ENCODE measurements at regions not wholly inside any gene's neighbourhood (a gene's known extent, or its start where the extent isn't known, plus 50 kb on each side); places are given as distances from the start of the nearest gene placed in this dataset.

DNA sequence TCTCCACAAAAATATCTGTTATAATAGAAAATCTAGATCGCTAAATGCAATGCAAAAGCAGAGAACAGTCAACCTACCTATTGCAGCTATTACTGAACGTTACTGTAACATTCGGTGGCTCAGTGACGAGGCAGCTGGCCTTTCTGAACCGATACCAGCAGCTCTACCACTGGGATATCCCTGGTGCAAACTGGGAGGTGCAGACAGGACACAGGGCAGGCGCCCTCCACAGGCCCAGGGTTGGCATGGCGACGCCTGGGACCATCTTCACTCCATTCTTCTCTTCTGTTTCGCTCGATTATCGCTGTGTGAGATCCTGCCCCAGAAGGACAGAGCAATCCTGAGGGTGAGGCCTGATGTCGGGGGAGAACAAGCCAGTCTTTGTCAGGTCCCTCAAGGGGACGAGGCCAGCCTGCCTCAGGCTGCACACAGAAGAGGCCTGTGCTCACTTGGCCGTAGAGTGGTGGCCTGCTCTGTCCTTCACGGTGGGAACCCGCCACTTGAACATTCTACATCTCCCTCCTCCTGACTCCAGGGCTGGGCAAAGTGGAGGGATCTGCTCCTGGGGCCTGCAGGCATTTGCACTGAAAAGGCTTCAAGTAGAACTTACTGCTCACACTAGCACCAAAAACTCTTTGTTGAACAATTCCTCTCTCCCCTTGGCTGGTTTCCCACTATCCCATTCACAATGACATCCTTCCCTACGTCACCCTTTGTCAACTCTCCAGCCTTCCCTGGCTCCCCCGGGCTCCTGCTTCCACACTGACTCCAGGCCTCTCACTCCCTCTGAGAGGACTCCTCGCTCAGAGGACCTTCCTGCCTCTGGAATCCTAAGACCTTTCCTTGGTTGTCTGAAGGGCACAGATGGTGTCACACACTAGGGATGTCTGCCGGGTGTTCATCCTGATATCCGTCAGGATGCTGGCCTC, 49.7 kb downstream of the CYRIA start:
- Histone ChIP-seq H3K4me1 (ENCODE audit: insufficient read depth, low read length) (no peaks in the 10 kb centered on the region), H3K9me3 (ENCODE audit: low read length) (no peaks in the 10 kb centered on the region), H3K27me3 (ENCODE audit: insufficient read depth, low read length, poor library complexity, severe bottlenecking) (no peaks in the 10 kb centered on the region), H3K27ac (ENCODE audit: low read depth, low read length) (no peak overlapping the region), H3K4me3 (ENCODE audit: low read length) (no peak overlapping the region), H3K36me3 (ENCODE audit: insufficient read depth, low read length) (no peaks in the 10 kb centered on the region)
- CTCF ChIA-PET = no interaction called here
- no peak overlapping the region for H3K4me3 Mint-ChIP-seq
- H3K27me3 Mint-ChIP-seq = peaks cover 4 to 16% of the 10 kb centered on the region in 2 donors
- no peaks in the 10 kb centered on the region for H3K9me3 Mint-ChIP-seq
- no peaks in the 10 kb centered on the region for H3K4me1 Mint-ChIP-seq
- DNase-seq = no peak
- peak overlapping the region in 2 of 8 donors; percentile 34 to 42 for H3K27ac Mint-ChIP-seq
- POLR2A ChIA-PET = no interaction called here
- H3K36me3 Mint-ChIP-seq = peaks cover 0 to 5% (median 0%) of the 10 kb centered on the region in 3 donors

DNA sequence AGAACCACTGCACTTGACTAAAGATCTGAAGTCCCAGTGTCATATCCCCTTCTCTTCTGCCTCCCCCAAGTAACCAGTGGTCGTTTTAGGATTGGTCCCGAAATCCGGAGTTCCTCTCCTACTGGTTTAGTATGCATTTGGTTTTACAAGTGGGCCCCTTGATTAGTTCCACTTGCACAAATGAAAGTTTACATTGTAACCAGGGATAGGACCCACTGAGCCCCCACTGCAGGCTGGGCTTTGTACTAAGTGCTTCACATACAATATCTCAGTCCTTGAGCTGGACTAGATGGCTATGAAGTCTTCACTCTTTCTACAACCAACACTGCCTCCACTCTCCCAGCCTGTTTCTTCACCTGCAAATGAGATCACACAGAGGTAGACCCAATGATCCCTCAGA, 50.4 kb downstream of the CYRIA start:
- Mint-ChIP-seq H3K27me3 (peaks cover 4 to 16% of the 10 kb centered on the region in 2 donors), H3K9me3 (no peaks in the 10 kb centered on the region), H3K4me3 (no peak overlapping the region), H3K4me1 (no peaks in the 10 kb centered on the region), H3K27ac (peak overlapping the region in 2 of 8 donors; percentile 34 to 42), H3K36me3 (peaks cover 0 to 3% (median 0%) of the 10 kb centered on the region in 3 donors)
- Histone ChIP-seq H3K4me3 (ENCODE audit: low read length) (no peak overlapping the region), H3K27me3 (ENCODE audit: insufficient read depth, low read length, poor library complexity, severe bottlenecking) (no peaks in the 10 kb centered on the region), H3K9me3 (ENCODE audit: low read length) (no peaks in the 10 kb centered on the region), H3K36me3 (ENCODE audit: insufficient read depth, low read length) (no peaks in the 10 kb centered on the region), H3K4me1 (ENCODE audit: insufficient read depth, low read length) (no peaks in the 10 kb centered on the region), H3K27ac (ENCODE audit: low read depth, low read length) (no peak overlapping the region)
- DNase-seq = no peak
- POLR2A ChIA-PET = no interaction called here
- CTCF ChIA-PET = interaction anchor here (1.1 kb wide), 1 partner anchor 10 kb away, joined by 3 read pairs; no protein-coding TSS in a partner anchor

DNA sequence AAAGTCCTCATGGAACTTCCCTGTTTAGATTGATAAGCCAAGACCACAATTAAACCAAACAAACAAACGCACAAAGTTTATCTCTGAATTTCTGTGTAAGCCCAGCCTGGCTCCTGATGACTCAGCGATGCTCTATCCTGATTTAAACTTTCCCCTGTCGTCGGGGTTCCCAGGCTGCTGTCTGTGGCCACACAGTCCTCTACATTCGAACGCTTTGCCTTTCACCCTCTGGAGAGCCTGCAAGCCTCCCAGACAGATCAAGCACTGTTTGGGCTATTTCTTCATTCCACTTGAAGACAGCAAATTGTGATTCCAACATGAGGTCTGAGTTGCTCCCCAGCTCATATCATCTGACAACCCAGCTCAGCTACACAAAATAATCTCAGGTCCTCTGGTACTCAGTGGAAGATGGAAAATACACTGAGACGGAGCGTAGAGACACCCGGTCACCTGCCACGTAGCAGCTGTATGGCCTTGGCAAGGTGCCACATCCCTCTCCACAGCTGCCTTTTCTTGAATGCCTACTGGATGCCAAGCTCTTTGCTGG, 51.2 kb downstream of the CYRIA start:
- Histone ChIP-seq H3K4me1 (ENCODE audit: insufficient read depth, low read length) (no peaks in the 10 kb centered on the region), H3K9me3 (ENCODE audit: low read length) (no peaks in the 10 kb centered on the region), H3K4me3 (ENCODE audit: low read length) (no peak overlapping the region), H3K36me3 (ENCODE audit: insufficient read depth, low read length) (no peaks in the 10 kb centered on the region), H3K27ac (ENCODE audit: low read depth, low read length) (no peak overlapping the region), H3K27me3 (ENCODE audit: insufficient read depth, low read length, poor library complexity, severe bottlenecking) (no peaks in the 10 kb centered on the region)
- H3K36me3 Mint-ChIP-seq = peaks cover 0 to 3% (median 0%) of the 10 kb centered on the region in 3 donors
- no peak overlapping the region for H3K4me3 Mint-ChIP-seq
- peaks cover 0 to 4% (median under 1%) of the 10 kb centered on the region in 3 donors for H3K4me1 Mint-ChIP-seq
- CTCF ChIA-PET = interaction anchor here (1.1 kb wide), 1 partner anchor 11 kb away, joined by 3 read pairs; no protein-coding TSS in a partner anchor
- POLR2A ChIA-PET = no interaction called here
- peak overlapping the region in 2 of 8 donors; percentile 3 to 78 for H3K27ac Mint-ChIP-seq
- peaks cover 4 to 11% of the 10 kb centered on the region in 2 donors for H3K27me3 Mint-ChIP-seq
- H3K9me3 Mint-ChIP-seq = no peaks in the 10 kb centered on the region
- no peak for DNase-seq

DNA sequence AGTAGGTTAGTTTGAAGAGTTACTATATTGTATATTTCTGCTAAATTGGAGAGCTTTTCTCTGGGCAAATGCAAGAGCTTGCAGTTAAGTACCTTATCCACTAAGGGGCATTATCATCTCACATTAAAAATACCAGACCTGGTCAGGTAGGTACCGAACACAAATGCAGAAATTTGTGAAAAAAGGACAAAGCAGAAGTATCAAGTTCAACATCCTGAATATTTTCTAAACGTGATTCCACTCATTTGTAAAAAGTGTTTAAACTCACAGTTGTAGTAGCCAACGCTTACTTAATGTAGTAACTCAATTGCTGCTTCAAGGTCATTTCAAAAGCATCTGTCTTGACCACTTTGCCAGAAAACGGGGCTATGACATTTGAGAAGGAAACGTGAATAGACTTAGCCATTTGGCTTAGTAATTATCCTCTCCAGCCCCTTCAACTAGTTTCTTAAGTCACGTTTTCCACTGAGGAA, 52.1 kb downstream of the CYRIA start:
- Histone ChIP-seq H3K27me3 (ENCODE audit: insufficient read depth, low read length, poor library complexity, severe bottlenecking) (no peaks in the 10 kb centered on the region), H3K36me3 (ENCODE audit: insufficient read depth, low read length) (no peaks in the 10 kb centered on the region), H3K4me3 (ENCODE audit: low read length) (no peak overlapping the region), H3K9me3 (ENCODE audit: low read length) (no peaks in the 10 kb centered on the region), H3K4me1 (ENCODE audit: insufficient read depth, low read length) (no peaks in the 10 kb centered on the region), H3K27ac (ENCODE audit: low read depth, low read length) (no peak overlapping the region)
- Mint-ChIP-seq H3K36me3 (peaks cover 0 to 3% (median 0%) of the 10 kb centered on the region in 3 donors), H3K27ac (no peak overlapping the region), H3K9me3 (no peaks in the 10 kb centered on the region), H3K4me3 (no peak overlapping the region), H3K27me3 (peaks cover 4 to 11% of the 10 kb centered on the region in 2 donors), H3K4me1 (peaks cover 0 to 13% (median 9%) of the 10 kb centered on the region in 3 donors)
- ChIA-PET POLR2A (no interaction called here), CTCF (interaction anchor here (0.7 kb wide), 2 partner anchors 8 to 12 kb away, joined by 3 read pairs; no protein-coding TSS in a partner anchor)
- no peak for DNase-seq

DNA sequence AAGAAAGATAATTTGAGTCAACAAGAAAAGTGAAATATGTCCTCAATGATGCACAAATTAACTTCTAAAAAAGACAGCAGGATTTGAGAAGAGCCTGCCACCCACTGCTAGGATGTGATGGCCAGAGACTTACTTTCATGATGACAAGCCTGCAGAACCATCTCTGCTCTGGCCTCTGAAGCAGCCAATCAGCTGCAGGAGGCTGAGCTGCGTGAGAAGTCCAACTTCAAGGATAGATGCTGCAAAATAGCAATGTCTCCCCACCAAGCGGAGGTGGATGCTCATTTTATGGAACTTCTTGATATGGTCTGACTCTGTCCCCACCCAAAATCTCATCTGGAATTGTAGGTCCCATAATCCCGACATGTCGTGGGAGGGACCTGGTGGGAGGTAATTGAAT, 53.1 kb downstream of the CYRIA start:
- Histone ChIP-seq H3K4me3 (ENCODE audit: low read length) (no peak overlapping the region), H3K27me3 (ENCODE audit: insufficient read depth, low read length, poor library complexity, severe bottlenecking) (no peaks in the 10 kb centered on the region), H3K4me1 (ENCODE audit: insufficient read depth, low read length) (no peaks in the 10 kb centered on the region), H3K27ac (ENCODE audit: low read depth, low read length) (no peak overlapping the region), H3K9me3 (ENCODE audit: low read length) (no peaks in the 10 kb centered on the region), H3K36me3 (ENCODE audit: insufficient read depth, low read length) (no peaks in the 10 kb centered on the region)
- no peak for DNase-seq
- H3K4me1 Mint-ChIP-seq = peaks cover 6 to 21% (median 17%) of the 10 kb centered on the region in 3 donors
- peaks cover 0 to 3% (median 0%) of the 10 kb centered on the region in 3 donors for H3K36me3 Mint-ChIP-seq
- H3K27me3 Mint-ChIP-seq = peaks cover 4 to 11% of the 10 kb centered on the region in 2 donors
- no peaks in the 10 kb centered on the region for H3K9me3 Mint-ChIP-seq
- ChIA-PET CTCF (no interaction called here), POLR2A (no interaction called here)
- H3K4me3 Mint-ChIP-seq = no peak overlapping the region
- no peak overlapping the region for H3K27ac Mint-ChIP-seq

DNA sequence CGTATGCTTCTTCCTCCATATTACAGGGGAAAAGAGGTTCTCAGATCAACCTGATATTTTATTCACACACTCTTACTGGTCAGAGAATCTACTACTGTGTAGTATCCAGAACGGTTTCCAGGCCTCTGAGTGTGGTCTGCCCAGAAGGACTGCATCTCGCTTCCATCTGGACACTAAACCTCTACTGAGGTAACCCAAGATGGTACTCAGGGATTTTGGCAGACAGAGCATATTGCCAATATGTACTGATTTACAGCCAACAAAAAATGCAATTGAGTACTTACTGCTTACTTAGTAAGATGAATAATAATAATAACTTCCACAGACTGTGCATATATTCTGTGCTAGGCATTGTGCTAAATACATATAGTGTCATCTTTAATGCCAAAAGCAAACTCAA, 55.8 kb downstream of the CYRIA start:
- POLR2A ChIA-PET = no interaction called here

DNA sequence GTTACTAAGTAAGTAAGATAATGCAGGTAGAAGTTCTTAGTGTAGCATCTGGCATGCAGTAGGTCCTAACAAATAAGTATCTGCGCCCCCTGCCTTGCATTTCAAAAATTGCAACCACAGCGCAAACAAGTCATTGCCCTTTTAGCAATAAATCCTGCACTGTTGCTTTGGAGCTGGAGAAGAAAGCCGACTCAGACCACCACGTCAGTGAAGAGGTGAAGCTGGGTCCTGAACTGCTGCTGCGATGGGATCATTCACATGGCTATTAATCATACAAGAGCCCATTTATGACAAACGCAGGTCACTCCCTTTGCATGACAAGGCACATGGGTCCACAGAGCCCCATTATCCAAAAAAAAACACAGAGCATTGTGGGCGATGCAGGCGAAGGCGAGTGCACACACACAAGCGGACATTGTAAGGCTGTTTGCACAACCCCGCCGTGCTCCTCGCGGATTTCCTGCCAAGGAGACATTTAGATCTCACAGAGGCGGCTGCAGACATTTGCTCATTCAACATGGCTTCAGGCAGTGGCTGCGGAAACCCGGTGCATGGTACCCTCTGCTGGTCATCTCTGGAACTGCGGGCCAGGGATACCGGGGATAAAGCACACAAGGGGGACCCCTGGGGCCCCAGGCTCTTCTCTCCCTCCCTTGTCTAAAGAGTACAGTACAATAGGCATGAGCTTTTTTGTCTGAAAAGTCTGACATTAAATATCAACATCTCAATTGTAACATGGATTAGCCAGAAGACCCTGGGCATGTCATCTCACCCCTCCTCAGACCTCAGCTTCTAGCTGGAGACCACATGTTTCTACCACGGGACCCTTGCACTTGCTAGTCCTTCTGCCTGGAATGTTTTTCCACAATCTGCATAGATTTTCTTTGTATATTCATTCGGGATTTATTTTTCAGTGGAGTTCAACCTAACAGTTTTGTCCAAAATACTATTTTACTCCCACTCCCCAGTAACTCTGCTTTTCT, 56.7 kb downstream of the CYRIA start:
- Histone ChIP-seq H3K4me1 (ENCODE audit: insufficient read depth, low read length) (no peaks in the 10 kb centered on the region), H3K4me3 (ENCODE audit: low read length) (peak overlapping the region; percentile 71), H3K36me3 (ENCODE audit: insufficient read depth, low read length) (no peaks in the 10 kb centered on the region), H3K9me3 (ENCODE audit: low read length) (no peaks in the 10 kb centered on the region), H3K27me3 (ENCODE audit: insufficient read depth, low read length, poor library complexity, severe bottlenecking) (no peaks in the 10 kb centered on the region), H3K27ac (ENCODE audit: low read depth, low read length) (no peak overlapping the region)
- H3K27me3 Mint-ChIP-seq = peaks cover 0 to 6% of the 10 kb centered on the region in 2 donors
- peak overlapping the region; percentile 84 to 95 (median 89) for H3K4me3 Mint-ChIP-seq
- H3K27ac Mint-ChIP-seq = peak overlapping the region; percentile 18 to 92 (median 71)
- peak; percentile 67 to 85 (median 72) for DNase-seq
- H3K4me1 Mint-ChIP-seq = peaks cover 6 to 21% (median 17%) of the 10 kb centered on the region in 3 donors
- POLR2A ChIA-PET = no interaction called here
- no peaks in the 10 kb centered on the region for H3K36me3 Mint-ChIP-seq
- no peaks in the 10 kb centered on the region for H3K9me3 Mint-ChIP-seq
- CTCF ChIA-PET = interaction anchor here (0.6 to 1.9 kb wide), 8 partner anchors 10 to 973 kb away, joined by 3 to 9 read pairs (median 4); no protein-coding TSS in a partner anchor

More for the DNA sequence above, 55.8 kb downstream of the CYRIA start:
- Mint-ChIP-seq H3K9me3 (no peaks in the 10 kb centered on the region), H3K4me1 (peaks cover 6 to 21% (median 17%) of the 10 kb centered on the region in 3 donors), H3K27ac (peak overlapping the region in 3 of 8 donors; percentile 12 to 43 (median 18)), H3K4me3 (peak overlapping the region in 6 of 7 donors; percentile 5 to 92 (median 86)), H3K27me3 (peaks cover 2 to 6% of the 10 kb centered on the region in 2 donors), H3K36me3 (no peaks in the 10 kb centered on the region)
- Histone ChIP-seq H3K27ac (ENCODE audit: low read depth, low read length) (no peak overlapping the region), H3K36me3 (ENCODE audit: insufficient read depth, low read length) (no peaks in the 10 kb centered on the region), H3K9me3 (ENCODE audit: low read length) (no peaks in the 10 kb centered on the region), H3K4me1 (ENCODE audit: insufficient read depth, low read length) (no peaks in the 10 kb centered on the region), H3K27me3 (ENCODE audit: insufficient read depth, low read length, poor library complexity, severe bottlenecking) (no peaks in the 10 kb centered on the region), H3K4me3 (ENCODE audit: low read length) (no peak overlapping the region)
- DNase-seq = no peak
- CTCF ChIA-PET = interaction anchor here (0.9 to 1.9 kb wide), 7 partner anchors 9 to 973 kb away, joined by 3 to 9 read pairs (median 5); no protein-coding TSS in a partner anchor
